ENCODE measurements at regions not wholly inside any gene's neighbourhood (a gene's known extent, or its start where the extent isn't known, plus 50 kb on each side); places are given as distances from the start of the nearest gene placed in this dataset.

DNA sequence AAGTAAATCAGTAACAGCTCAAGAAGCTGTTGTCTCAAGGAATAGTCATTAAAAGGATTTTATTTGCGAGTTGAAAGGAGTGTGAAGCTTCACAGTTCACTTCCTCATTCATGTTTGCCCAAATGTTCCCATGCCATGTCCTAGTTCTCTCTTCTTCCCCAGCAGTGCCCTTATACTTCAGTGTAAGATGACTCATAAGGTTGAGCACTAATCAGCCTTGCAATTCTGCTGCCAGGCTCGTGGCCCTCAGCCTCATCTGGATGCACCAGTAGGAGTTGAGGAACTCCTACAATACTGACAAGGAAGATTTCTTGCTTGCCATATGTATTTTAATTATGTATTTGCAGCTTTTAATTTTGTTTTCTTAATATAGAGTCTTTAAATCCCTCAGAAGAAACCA is 1980.4 kb downstream of the SUCLG1 start:
- TF ChIP-seq, protein P1, sequence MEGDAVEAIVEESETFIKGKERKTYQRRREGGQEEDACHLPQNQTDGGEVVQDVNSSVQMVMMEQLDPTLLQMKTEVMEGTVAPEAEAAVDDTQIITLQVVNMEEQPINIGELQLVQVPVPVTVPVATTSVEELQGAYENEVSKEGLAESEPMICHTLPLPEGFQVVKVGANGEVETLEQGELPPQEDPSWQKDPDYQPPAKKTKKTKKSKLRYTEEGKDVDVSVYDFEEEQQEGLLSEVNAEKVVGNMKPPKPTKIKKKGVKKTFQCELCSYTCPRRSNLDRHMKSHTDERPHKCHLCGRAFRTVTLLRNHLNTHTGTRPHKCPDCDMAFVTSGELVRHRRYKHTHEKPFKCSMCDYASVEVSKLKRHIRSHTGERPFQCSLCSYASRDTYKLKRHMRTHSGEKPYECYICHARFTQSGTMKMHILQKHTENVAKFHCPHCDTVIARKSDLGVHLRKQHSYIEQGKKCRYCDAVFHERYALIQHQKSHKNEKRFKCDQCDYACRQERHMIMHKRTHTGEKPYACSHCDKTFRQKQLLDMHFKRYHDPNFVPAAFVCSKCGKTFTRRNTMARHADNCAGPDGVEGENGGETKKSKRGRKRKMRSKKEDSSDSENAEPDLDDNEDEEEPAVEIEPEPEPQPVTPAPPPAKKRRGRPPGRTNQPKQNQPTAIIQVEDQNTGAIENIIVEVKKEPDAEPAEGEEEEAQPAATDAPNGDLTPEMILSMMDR (IDR thresholded peaks at IDR 0.05; ENCODE audit: poor library complexity): no peak
- TF ChIP-seq EZH2 (IDR thresholded peaks at IDR 0.05; ENCODE audit: borderline replicate concordance): no peak
